IPS DF 6.9 (cell line): ENCODE measurements at regions not wholly inside any gene's neighbourhood (a gene's known extent, or its start where the extent isn't known, plus 50 kb on each side); places are given as distances from the start of the nearest gene placed in this dataset.

Experiments
- DNase-seq: peaks from one replicate; pipeline ENCODE4 v3.0.0-alpha.2; 2013; ENCODE audit warnings: low read depth, low spot score
- H3K27ac ChIP-seq: one replicate; pipeline ENCODE4 v1.5.1; 2013; ENCODE audit warnings: low read length, control low read depth
- H3K27me3 ChIP-seq: 2 replicates; pipeline ENCODE4 v1.6.1; 2013; ENCODE audit warnings: mild to moderate bottlenecking, low read length; ENCODE audit not compliant: control insufficient read depth, insufficient read depth
- H3K36me3 ChIP-seq: 2 replicates; pipeline ENCODE4 v1.6.1; 2013; ENCODE audit warnings: low read length; ENCODE audit not compliant: control insufficient read depth, insufficient read depth
- H3K4me1 ChIP-seq: 2 replicates; pipeline ENCODE4 v1.6.1; 2013; ENCODE audit warnings: low read length; ENCODE audit not compliant: control insufficient read depth, insufficient read depth
- H3K4me3 ChIP-seq: 2 replicates; pipeline ENCODE4 v1.5.1; 2013; ENCODE audit warnings: mild to moderate bottlenecking, low read length
- H3K9me3 ChIP-seq: 2 replicates; pipeline ENCODE4 v1.6.1; 2013; ENCODE audit warnings: low read length, inconsistent platforms; ENCODE audit not compliant: control insufficient read depth, insufficient read depth
- WGBS: extraction: QIAGEN DNeasy Blood & Tissue Kit; methylation state at CpG from one replicate; pipeline ENCODE4 v1.1.7; 2013; ENCODE audit warnings: mixed read lengths, missing lambda C conversion rate; ENCODE audit not compliant: insufficient read length, insufficient coverage; 5-methylcytosine and 5-hydroxymethylcytosine counted together

GRCh38 chr15:100762913-100763834 is 116.5 kb upstream of the ALDH1A3 start:
- no peak overlapping the region for H3K4me3 ChIP-seq
- no peaks in the 10 kb centered on the region for H3K27me3 ChIP-seq
- no peak overlapping the region for H3K27ac ChIP-seq
- WGBS: no CpG with 5 or more reads among the region's 10 CpGs
- H3K9me3 ChIP-seq: no peaks in the 10 kb centered on the region
- H3K36me3 ChIP-seq: no peaks in the 10 kb centered on the region
- no peak for DNase-seq
- H3K4me1 ChIP-seq: no peaks in the 10 kb centered on the region

- no CpG with 5 or more reads among the region's 20 CpGs for WGBS
- H3K4me3 ChIP-seq: no peak overlapping the region
- no peak for DNase-seq
- H3K27me3 ChIP-seq: no peaks in the 10 kb centered on the region
- no peaks in the 10 kb centered on the region for H3K9me3 ChIP-seq
- H3K4me1 ChIP-seq: no peaks in the 10 kb centered on the region
- H3K36me3 ChIP-seq: no peaks in the 10 kb centered on the region
- H3K27ac ChIP-seq: no peak overlapping the region
Measured at GRCh38 chr15:100763835-100764750, 115.5 kb upstream of the ALDH1A3 start.

GRCh38 chr15:100764778-100765466 is 114.7 kb upstream of the ALDH1A3 start:
- Histone ChIP-seq H3K36me3 (no peaks in the 10 kb centered on the region), H3K9me3 (no peaks in the 10 kb centered on the region), H3K27me3 (no peaks in the 10 kb centered on the region), H3K4me3 (no peak overlapping the region), H3K4me1 (no peaks in the 10 kb centered on the region), H3K27ac (no peak overlapping the region)
- WGBS: no CpG with 5 or more reads among the region's 9 CpGs
- DNase-seq: no peak

- no peaks in the 10 kb centered on the region for H3K36me3 ChIP-seq
- H3K9me3 ChIP-seq: no peaks in the 10 kb centered on the region
- no peak for DNase-seq
Measured at GRCh38 chr15:100765467-100766241, 114.0 kb upstream of the ALDH1A3 start.

DNA sequence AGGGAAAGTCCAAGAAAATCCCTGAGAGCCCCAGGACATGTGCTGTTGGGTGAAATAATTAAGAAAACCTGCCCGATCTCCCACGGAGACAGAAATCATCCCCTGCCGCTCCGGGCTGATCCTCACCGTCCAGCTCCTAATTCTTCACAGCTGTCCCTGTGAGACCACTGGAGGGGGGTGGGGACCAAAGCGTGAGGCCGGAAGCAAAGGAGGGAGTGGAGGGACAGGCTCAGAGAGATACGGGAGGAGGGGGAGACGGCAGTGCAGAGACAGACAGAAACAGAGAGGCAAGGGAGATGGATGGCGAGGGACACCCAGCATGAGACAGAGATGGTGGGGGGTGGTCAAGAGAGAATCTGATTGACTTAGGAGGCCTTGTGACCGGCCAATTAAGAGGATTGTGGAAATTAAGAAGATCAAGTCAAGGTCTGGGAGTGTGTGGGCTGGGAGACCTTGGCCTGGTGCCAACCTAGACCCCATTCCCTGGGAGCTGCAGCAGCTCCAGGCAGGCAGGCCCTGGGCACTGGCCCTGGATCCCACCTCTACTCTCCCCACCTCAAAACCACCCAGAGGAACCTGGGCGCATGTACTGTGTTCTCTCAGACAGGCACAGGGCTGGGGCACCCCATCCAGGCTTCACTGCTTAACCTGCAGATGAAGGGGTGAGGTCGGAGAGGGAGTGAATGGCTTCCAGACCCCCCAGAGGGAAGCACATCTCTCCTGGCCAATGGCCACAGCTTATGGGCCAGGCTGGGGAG is 113.2 kb upstream of the ALDH1A3 start:
- H3K27ac ChIP-seq: no peak overlapping the region

More at GRCh38 chr15:100765467-100766241, 114.0 kb upstream of the ALDH1A3 start:
- no CpG with 5 or more reads among the region's 24 CpGs for WGBS
- Histone ChIP-seq H3K4me3 (no peak overlapping the region), H3K27ac (no peak overlapping the region), H3K4me1 (no peaks in the 10 kb centered on the region), H3K27me3 (no peaks in the 10 kb centered on the region)

DNA sequence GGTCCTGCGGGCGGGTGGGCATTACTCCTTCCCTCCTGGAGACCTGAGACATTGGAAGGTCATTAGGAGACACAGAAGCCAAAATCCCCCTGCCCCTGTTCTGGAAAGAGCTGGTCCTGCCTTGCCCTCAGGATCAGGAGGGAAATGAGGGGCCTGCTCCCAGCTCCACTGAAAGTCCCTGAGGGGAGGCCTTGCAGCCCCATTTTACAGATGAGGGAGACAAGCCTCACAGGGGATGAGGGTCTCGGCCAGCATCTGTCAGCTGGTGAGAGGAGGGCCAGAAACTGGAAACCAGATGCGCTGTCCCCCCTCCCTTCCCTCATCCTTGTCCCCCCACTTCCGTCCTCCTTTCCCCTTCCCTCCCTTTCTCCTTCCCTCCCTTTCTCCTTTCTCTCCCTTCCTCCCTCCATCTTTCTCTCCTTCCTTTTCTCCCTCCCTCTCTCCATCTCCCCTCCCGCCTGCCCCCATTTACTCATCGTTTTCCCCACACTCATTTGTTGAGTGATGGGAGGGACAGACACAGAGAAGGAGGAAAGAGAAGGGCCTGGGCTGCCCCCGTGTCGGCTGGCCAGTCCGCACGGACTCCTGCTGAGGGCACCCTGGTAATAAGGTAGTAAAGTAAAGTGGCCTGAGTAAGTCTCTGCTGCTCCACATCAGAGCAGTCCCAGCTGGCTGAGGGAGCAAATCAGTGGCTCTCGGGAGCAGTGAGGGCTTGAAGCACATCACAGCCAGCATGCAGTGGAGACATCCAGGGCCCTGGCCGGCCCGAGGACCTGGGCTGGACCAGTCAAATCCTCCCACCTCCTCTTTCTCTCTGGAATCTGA is 112.4 kb upstream of the ALDH1A3 start:
- Histone ChIP-seq H3K36me3 (no peaks in the 10 kb centered on the region), H3K4me1 (no peaks in the 10 kb centered on the region), H3K9me3 (no peaks in the 10 kb centered on the region), H3K4me3 (no peak overlapping the region), H3K27me3 (no peaks in the 10 kb centered on the region), H3K27ac (no peak overlapping the region)
- WGBS: 100% methylated on average over 2 of the region's 14 CpGs
- no peak for DNase-seq

More for the DNA sequence above, 113.2 kb upstream of the ALDH1A3 start:
- Histone ChIP-seq H3K9me3 (no peaks in the 10 kb centered on the region), H3K36me3 (no peaks in the 10 kb centered on the region), H3K4me1 (no peaks in the 10 kb centered on the region), H3K27me3 (no peaks in the 10 kb centered on the region), H3K4me3 (no peak overlapping the region)
- no CpG with 5 or more reads among the region's 13 CpGs for WGBS
- DNase-seq: no peak

DNA sequence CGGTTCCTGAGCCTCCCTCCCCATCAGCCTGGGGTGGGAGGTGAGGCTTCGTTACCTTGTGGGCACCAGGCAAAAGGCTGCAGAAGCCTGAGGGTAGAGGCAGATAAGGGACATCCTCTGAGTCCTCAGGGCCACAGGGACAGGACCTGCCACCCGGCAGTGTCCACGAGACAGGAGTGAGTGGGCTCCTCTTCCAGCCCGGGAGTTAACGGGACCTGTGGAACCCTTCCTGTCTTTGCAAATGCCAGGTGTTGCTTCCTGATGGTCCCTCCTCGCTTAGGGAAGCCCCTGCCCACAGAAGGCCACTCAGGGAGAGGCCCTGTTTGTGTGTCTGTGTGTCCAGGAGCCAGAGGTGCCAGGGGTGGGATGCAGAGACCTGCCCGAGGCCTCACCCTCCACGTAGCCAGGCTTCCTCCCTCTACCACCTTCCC is 111.1 kb upstream of the ALDH1A3 start:
- H3K36me3 ChIP-seq: no peaks in the 10 kb centered on the region
- no CpG with 5 or more reads among the region's 9 CpGs for WGBS
- no peaks in the 10 kb centered on the region for H3K4me1 ChIP-seq
- H3K27ac ChIP-seq: no peak overlapping the region
- no peak for DNase-seq
- no peak overlapping the region for H3K4me3 ChIP-seq
- no peaks in the 10 kb centered on the region for H3K27me3 ChIP-seq
- no peaks in the 10 kb centered on the region for H3K9me3 ChIP-seq

- H3K9me3 ChIP-seq: no peaks in the 10 kb centered on the region
- H3K27ac ChIP-seq: no peak overlapping the region
- H3K4me1 ChIP-seq: no peaks in the 10 kb centered on the region
- no peaks in the 10 kb centered on the region for H3K27me3 ChIP-seq
- no CpG with 5 or more reads among the region's 15 CpGs for WGBS
- DNase-seq: no peak
- no peak overlapping the region for H3K4me3 ChIP-seq
- no peaks in the 10 kb centered on the region for H3K36me3 ChIP-seq
Measured at GRCh38 chr15:100769043-100769974, 110.3 kb upstream of the ALDH1A3 start.
